ENCODE measurements at regions not wholly inside any gene's neighbourhood (a gene's known extent, or its start where the extent isn't known, plus 50 kb on each side); places are given as distances from the start of the nearest gene placed in this dataset.

- peaks cover 0 to 12% (median 3%) of the 10 kb centered on the region in 4 experiments for H3K4me1 ChIP-seq (ENCODE audit: control extremely low read depth in 1 of 4, control insufficient read depth in 4 of 4, insufficient read depth in 4 of 4, low read length in 3 of 4)
- CTCF ChIA-PET: no interaction called here
- H3K36me3 ChIP-seq (ENCODE audit: control insufficient read depth in 4 of 4, insufficient read depth in 4 of 4, low read length in 3 of 4): no peaks in the 10 kb centered on the region
- no peak overlapping the region for H3K4me3 ChIP-seq (ENCODE audit: control insufficient read depth in 1 of 7, extremely low read depth in 1 of 7, insufficient read depth in 4 of 7, low read depth in 2 of 7, low read length in 6 of 7)
- POLR2A ChIA-PET: no interaction called here
- 56% methylated on average over 3 of the region's 4 CpGs for WGBS (ENCODE audit: insufficient coverage)
- H3K9me3 ChIP-seq (ENCODE audit: control extremely low read depth in 1 of 5, control insufficient read depth in 4 of 5, insufficient read depth in 2 of 5, low read depth in 1 of 5, low read length in 4 of 5): no peaks in the 10 kb centered on the region
- peak; percentile 10 to 58 (median 53) for DNase-seq
- H3K27me3 ChIP-seq (replicated peaks in 2 of 5; ENCODE audit: control insufficient read depth in 4 of 5, insufficient read depth in 5 of 5, low read length in 4 of 5): no peaks in the 10 kb centered on the region
- no peak overlapping the region for H3K27ac ChIP-seq (ENCODE audit: insufficient read depth in 1 of 2, low read depth in 1 of 2, low read length in 2 of 2, poor library complexity in 1 of 2, severe bottlenecking in 2 of 2)
These were observed 82.9 kb upstream of the THBS1 start for GRCh38 chr15:39497759-39498565.

DNA sequence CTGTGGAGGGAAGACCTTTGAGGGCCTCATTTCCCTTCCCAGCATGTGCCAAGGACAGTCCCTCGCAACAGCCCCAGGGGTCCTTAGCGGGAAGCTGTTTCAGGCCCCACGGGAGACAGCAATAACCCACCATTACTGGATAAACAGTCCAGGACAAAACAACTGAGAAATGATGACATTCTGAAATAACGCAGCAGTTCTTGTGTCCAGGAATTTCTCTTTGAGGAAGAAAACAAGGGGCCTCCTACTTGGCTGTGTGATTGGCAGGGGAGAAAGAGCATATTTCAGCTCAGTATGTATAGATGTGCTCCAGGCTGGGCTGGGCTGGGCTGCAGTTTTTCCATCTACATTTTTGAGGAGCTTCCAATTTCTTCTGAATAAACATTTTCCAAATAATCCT lies 82.2 kb upstream of the THBS1 start:
- H3K9me3 ChIP-seq (ENCODE audit: control extremely low read depth in 1 of 5, control insufficient read depth in 4 of 5, insufficient read depth in 2 of 5, low read depth in 1 of 5, low read length in 4 of 5): no peaks in the 10 kb centered on the region
- no peak overlapping the region for H3K4me3 ChIP-seq (ENCODE audit: control insufficient read depth in 1 of 7, extremely low read depth in 1 of 7, insufficient read depth in 4 of 7, low read depth in 2 of 7, low read length in 6 of 7)
- ChIA-PET CTCF (no interaction called here), POLR2A (no interaction called here)
- no peaks in the 10 kb centered on the region for H3K27me3 ChIP-seq (replicated peaks in 2 of 5; ENCODE audit: control insufficient read depth in 4 of 5, insufficient read depth in 5 of 5, low read length in 4 of 5)
- no peaks in the 10 kb centered on the region for H3K36me3 ChIP-seq (ENCODE audit: control insufficient read depth in 4 of 4, insufficient read depth in 4 of 4, low read length in 3 of 4)
- 100% methylated on average over 2 of the region's 4 CpGs for WGBS (ENCODE audit: insufficient coverage)
- no peak overlapping the region for H3K27ac ChIP-seq (ENCODE audit: insufficient read depth in 1 of 2, low read depth in 1 of 2, low read length in 2 of 2, poor library complexity in 1 of 2, severe bottlenecking in 2 of 2)
- peaks cover 0 to 12% (median 3%) of the 10 kb centered on the region in 4 experiments for H3K4me1 ChIP-seq (ENCODE audit: control extremely low read depth in 1 of 4, control insufficient read depth in 4 of 4, insufficient read depth in 4 of 4, low read length in 3 of 4)
- DNase-seq: no peak

DNA sequence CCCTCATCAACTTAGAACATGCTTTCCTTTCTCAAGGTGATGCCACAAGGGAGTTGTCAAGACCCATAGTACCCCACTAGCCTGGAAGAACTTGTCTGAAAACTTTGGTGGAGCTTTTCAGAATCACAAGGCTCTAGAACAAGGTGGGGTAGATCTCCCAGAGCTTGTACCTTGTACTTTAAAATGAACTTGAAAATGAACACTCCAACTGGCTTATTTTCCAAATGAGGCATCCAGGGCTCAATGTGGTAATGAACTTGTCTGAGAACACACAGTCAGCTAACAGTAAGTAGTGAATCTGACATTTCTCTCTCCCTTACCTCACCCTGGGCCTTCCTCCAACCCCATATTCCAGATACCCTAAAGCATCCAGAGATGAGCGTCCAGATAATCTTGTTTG lies 81.8 kb upstream of the THBS1 start:
- no CpG with 5 or more reads among the region's 1 CpG for WGBS (ENCODE audit: insufficient coverage)
- no peak for DNase-seq
- Histone ChIP-seq H3K36me3 (ENCODE audit: control insufficient read depth in 4 of 4, insufficient read depth in 4 of 4, low read length in 3 of 4) (no peaks in the 10 kb centered on the region), H3K4me1 (ENCODE audit: control extremely low read depth in 1 of 4, control insufficient read depth in 4 of 4, insufficient read depth in 4 of 4, low read length in 3 of 4) (peaks cover 0 to 11% (median 3%) of the 10 kb centered on the region in 4 experiments), H3K9me3 (ENCODE audit: control extremely low read depth in 1 of 5, control insufficient read depth in 4 of 5, insufficient read depth in 2 of 5, low read depth in 1 of 5, low read length in 4 of 5) (no peaks in the 10 kb centered on the region), H3K27me3 (replicated peaks in 2 of 5; ENCODE audit: control insufficient read depth in 4 of 5, insufficient read depth in 5 of 5, low read length in 4 of 5) (no peaks in the 10 kb centered on the region), H3K4me3 (ENCODE audit: control insufficient read depth in 1 of 7, extremely low read depth in 1 of 7, insufficient read depth in 4 of 7, low read depth in 2 of 7, low read length in 6 of 7) (no peak overlapping the region), H3K27ac (ENCODE audit: insufficient read depth in 1 of 2, low read depth in 1 of 2, low read length in 2 of 2, poor library complexity in 1 of 2, severe bottlenecking in 2 of 2) (no peak overlapping the region)
- CTCF ChIA-PET: no interaction called here
- POLR2A ChIA-PET: no interaction called here

- H3K4me3 ChIP-seq (ENCODE audit: control insufficient read depth in 1 of 7, extremely low read depth in 1 of 7, insufficient read depth in 4 of 7, low read depth in 2 of 7, low read length in 6 of 7): no peak overlapping the region
- H3K27ac ChIP-seq (ENCODE audit: insufficient read depth in 1 of 2, low read depth in 1 of 2, low read length in 2 of 2, poor library complexity in 1 of 2, severe bottlenecking in 2 of 2): no peak overlapping the region
- ChIA-PET CTCF (no interaction called here), POLR2A (no interaction called here)
- no peak for DNase-seq
- no peaks in the 10 kb centered on the region for H3K27me3 ChIP-seq (replicated peaks in 2 of 5; ENCODE audit: control insufficient read depth in 4 of 5, insufficient read depth in 5 of 5, low read length in 4 of 5)
- 91% methylated on average over 4 of the region's 4 CpGs for WGBS (ENCODE audit: insufficient coverage)
- H3K36me3 ChIP-seq (ENCODE audit: control insufficient read depth in 4 of 4, insufficient read depth in 4 of 4, low read length in 3 of 4): no peaks in the 10 kb centered on the region
- H3K4me1 ChIP-seq (ENCODE audit: control extremely low read depth in 1 of 4, control insufficient read depth in 4 of 4, insufficient read depth in 4 of 4, low read length in 3 of 4): peaks cover 0 to 6% (median 3%) of the 10 kb centered on the region in 4 experiments
- H3K9me3 ChIP-seq (ENCODE audit: control extremely low read depth in 1 of 5, control insufficient read depth in 4 of 5, insufficient read depth in 2 of 5, low read depth in 1 of 5, low read length in 4 of 5): no peaks in the 10 kb centered on the region
These were observed 81.2 kb upstream of the THBS1 start for GRCh38 chr15:39499681-39500080.

DNA sequence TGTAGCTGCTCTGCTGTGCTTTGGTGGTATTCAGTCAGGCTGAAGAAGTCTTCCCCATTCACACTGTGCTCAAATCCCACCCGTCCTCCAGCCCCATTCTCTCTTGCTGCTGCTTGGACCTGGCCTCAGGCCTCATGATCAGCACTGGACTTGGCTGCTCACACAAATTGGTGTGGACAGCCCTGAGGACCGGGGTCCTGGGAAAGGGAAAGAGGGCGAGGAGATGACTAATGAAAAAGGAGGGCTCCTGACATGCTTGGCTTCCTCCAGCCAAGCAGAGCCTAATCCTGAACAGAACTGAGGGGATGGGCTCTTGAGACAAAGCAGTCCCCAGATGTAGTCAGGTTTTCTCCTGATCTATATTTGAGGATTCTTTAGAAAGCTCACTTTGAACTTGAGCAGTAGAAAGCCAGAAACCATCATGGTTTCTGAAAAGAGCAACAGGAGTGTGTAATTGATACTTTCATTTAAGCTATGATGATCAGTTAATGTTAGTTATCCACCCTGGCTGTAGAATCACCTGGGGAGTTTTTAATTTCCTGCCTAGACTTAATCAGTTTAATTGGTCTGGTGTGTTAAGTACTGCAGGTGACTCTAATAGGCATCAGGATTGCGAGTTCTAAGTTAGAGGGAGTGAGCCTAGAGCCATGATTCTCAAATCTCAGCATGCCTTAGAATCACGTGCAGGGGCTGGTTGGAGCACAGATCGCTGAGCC lies 79.4 kb upstream of the THBS1 start:
- ChIA-PET CTCF (interaction anchor here (0.9 kb wide), 1 partner anchor 11 kb away, joined by 3 read pairs; no protein-coding TSS in a partner anchor), POLR2A (no interaction called here)
- Histone ChIP-seq H3K36me3 (ENCODE audit: control insufficient read depth in 4 of 4, insufficient read depth in 4 of 4, low read length in 3 of 4) (no peaks in the 10 kb centered on the region), H3K4me3 (ENCODE audit: control insufficient read depth in 1 of 7, extremely low read depth in 1 of 7, insufficient read depth in 4 of 7, low read depth in 2 of 7, low read length in 6 of 7) (no peak overlapping the region), H3K4me1 (ENCODE audit: control extremely low read depth in 1 of 4, control insufficient read depth in 4 of 4, insufficient read depth in 4 of 4, low read length in 3 of 4) (peaks cover 0 to 6% (median 3%) of the 10 kb centered on the region in 4 experiments), H3K27ac (ENCODE audit: insufficient read depth in 1 of 2, low read depth in 1 of 2, low read length in 2 of 2, poor library complexity in 1 of 2, severe bottlenecking in 2 of 2) (no peak overlapping the region), H3K9me3 (ENCODE audit: control extremely low read depth in 1 of 5, control insufficient read depth in 4 of 5, insufficient read depth in 2 of 5, low read depth in 1 of 5, low read length in 4 of 5) (no peaks in the 10 kb centered on the region), H3K27me3 (replicated peaks in 2 of 5; ENCODE audit: control insufficient read depth in 4 of 5, insufficient read depth in 5 of 5, low read length in 4 of 5) (no peaks in the 10 kb centered on the region)
- no peak for DNase-seq
- 94% methylated on average over 6 of the region's 6 CpGs for WGBS (ENCODE audit: insufficient coverage)

GRCh38 chr15:39502082-39502447 lies 78.8 kb upstream of the THBS1 start:
- DNase-seq: no peak
- Histone ChIP-seq H3K27ac (ENCODE audit: insufficient read depth in 1 of 2, low read depth in 1 of 2, low read length in 2 of 2, poor library complexity in 1 of 2, severe bottlenecking in 2 of 2) (no peak overlapping the region), H3K27me3 (replicated peaks in 2 of 5; ENCODE audit: control insufficient read depth in 4 of 5, insufficient read depth in 5 of 5, low read length in 4 of 5) (no peaks in the 10 kb centered on the region), H3K9me3 (ENCODE audit: control extremely low read depth in 1 of 5, control insufficient read depth in 4 of 5, insufficient read depth in 2 of 5, low read depth in 1 of 5, low read length in 4 of 5) (no peaks in the 10 kb centered on the region), H3K4me1 (ENCODE audit: control extremely low read depth in 1 of 4, control insufficient read depth in 4 of 4, insufficient read depth in 4 of 4, low read length in 3 of 4) (peaks cover 0 to 6% (median 3%) of the 10 kb centered on the region in 4 experiments), H3K4me3 (ENCODE audit: control insufficient read depth in 1 of 7, extremely low read depth in 1 of 7, insufficient read depth in 4 of 7, low read depth in 2 of 7, low read length in 6 of 7) (no peak overlapping the region), H3K36me3 (ENCODE audit: control insufficient read depth in 4 of 4, insufficient read depth in 4 of 4, low read length in 3 of 4) (no peaks in the 10 kb centered on the region)
- POLR2A ChIA-PET: no interaction called here
- WGBS (ENCODE audit: insufficient coverage): 100% methylated on average over 2 of the region's 4 CpGs
- CTCF ChIA-PET: interaction anchor here (1.5 kb wide), 1 partner anchor 10 kb away, joined by 5 read pairs; no protein-coding TSS in a partner anchor

DNA sequence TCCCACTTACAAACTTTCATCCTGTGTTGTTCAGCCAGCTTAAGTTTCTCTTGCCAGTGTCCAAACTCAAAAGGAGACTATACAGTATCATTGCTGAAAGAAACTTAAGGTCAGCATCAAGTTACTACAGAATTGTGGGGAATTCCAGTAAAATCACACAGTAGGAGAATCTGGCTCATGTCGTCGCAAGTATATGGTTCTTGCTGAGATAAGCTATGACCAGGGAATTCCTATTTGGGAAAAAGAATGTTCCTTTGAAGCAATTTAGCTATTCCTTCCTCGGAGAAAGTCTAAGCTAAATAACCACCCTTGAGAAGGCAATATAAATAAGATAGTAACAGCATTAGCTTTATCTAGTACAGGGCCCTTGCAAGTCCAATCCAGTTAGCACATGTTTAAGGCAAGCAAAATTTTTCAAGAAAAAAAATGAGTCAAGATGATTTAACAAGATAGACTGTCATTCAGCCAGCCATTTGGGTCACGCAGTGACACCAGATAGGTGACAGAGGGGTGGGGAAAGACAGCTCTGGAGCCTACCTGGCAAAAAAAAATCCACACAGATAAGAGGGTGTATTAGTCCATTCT lies 78.2 kb upstream of the THBS1 start:
- no peaks in the 10 kb centered on the region for H3K9me3 ChIP-seq (ENCODE audit: control extremely low read depth in 1 of 5, control insufficient read depth in 4 of 5, insufficient read depth in 2 of 5, low read depth in 1 of 5, low read length in 4 of 5)
- no peaks in the 10 kb centered on the region for H3K36me3 ChIP-seq (ENCODE audit: control insufficient read depth in 4 of 4, insufficient read depth in 4 of 4, low read length in 3 of 4)
- no peaks in the 10 kb centered on the region for H3K27me3 ChIP-seq (replicated peaks in 2 of 5; ENCODE audit: control insufficient read depth in 4 of 5, insufficient read depth in 5 of 5, low read length in 4 of 5)
- no peak overlapping the region for H3K27ac ChIP-seq (ENCODE audit: insufficient read depth in 1 of 2, low read depth in 1 of 2, low read length in 2 of 2, poor library complexity in 1 of 2, severe bottlenecking in 2 of 2)
- ChIA-PET POLR2A (no interaction called here), CTCF (interaction anchor here (0.6 to 1.5 kb wide), 2 partner anchors 10 to 11 kb away, joined by 3 to 5 read pairs; no protein-coding TSS in a partner anchor)
- no peak overlapping the region for H3K4me3 ChIP-seq (ENCODE audit: control insufficient read depth in 1 of 7, extremely low read depth in 1 of 7, insufficient read depth in 4 of 7, low read depth in 2 of 7, low read length in 6 of 7)
- no peak for DNase-seq
- 100% methylated on average over 3 of the region's 4 CpGs for WGBS (ENCODE audit: insufficient coverage)
- H3K4me1 ChIP-seq (ENCODE audit: control extremely low read depth in 1 of 4, control insufficient read depth in 4 of 4, insufficient read depth in 4 of 4, low read length in 3 of 4): peaks cover 0 to 3% (median 1%) of the 10 kb centered on the region in 4 experiments
